Uterus (tissue), 3 donors: ENCODE measurements at regions not wholly inside any gene's neighbourhood (a gene's known extent, or its start where the extent isn't known, plus 50 kb on each side); places are given as distances from the start of the nearest gene placed in this dataset.

ENCODE experiments used
- DNase-seq, 2 donors: peaks; one replicate each; pipeline ENCODE4 v3.0.0-alpha.2; 2019 to 2020
- H3K27ac ChIP-seq, 2 donors: fragments of 200-600 bp; sonication (generic); 1 replicate in 1 of 2; 2 replicates in 1 of 2; pipeline ENCODE4 v1.5.1; 2016 to 2018
- H3K27me3 ChIP-seq, 2 donors: fragments of 200-600 bp; sonication (generic); one replicate each; pipeline ENCODE4 v1.5.1; 2018 to 2019; ENCODE audit warnings: control low read depth in 1 of 2
- H3K36me3 ChIP-seq, 2 donors: fragments of 200-600 bp; sonication (generic); one replicate each; pipeline ENCODE4 v1.5.1; 2019; ENCODE audit warnings: control low read depth in 1 of 2
- H3K4me1 ChIP-seq, 2 donors: fragments of 200-600 bp; sonication (generic); one replicate each; pipeline ENCODE4 v1.5.1; 2018 to 2019; ENCODE audit warnings: control low read depth in 1 of 2
- H3K4me3 ChIP-seq, 2 donors: fragments of 200-600 bp; sonication (generic); 1 replicate in 1 of 2; 2 replicates in 1 of 2; pipeline ENCODE4 v1.5.1; 2018 to 2019; ENCODE audit warnings: mild to moderate bottlenecking in 1 of 2
- H3K9me3 ChIP-seq, 2 donors: fragments of 200-600 bp; sonication (generic); one replicate each; pipeline ENCODE4 v1.5.1; 2019; ENCODE audit warnings: control low read depth in 1 of 2
- CTCF ChIP-seq, 4 experiments: fragments of 200-600 bp in 2 of 4; fragments of 450-650 bp in 2 of 4; sonication (generic) in 2 of 4; IDR thresholded peaks; one replicate each; pipeline ENCODE4 v1.5.1; 2016 to 2019; ENCODE audit warnings: antibody characterized with exemption in 4 of 4, mild to moderate bottlenecking in 2 of 4, moderate library complexity in 1 of 4
- POLR2A ChIP-seq, 2 donors: fragments of 450-650 bp; IDR thresholded peaks; one replicate each; pipeline ENCODE4 v1.6.1; 2016; ENCODE audit warnings: antibody characterized with exemption in 2 of 2, mild to moderate bottlenecking in 1 of 2, moderate library complexity in 1 of 2
- intact Hi-C: fragments of 100-400 bp; cut with DNase I; formaldehyde crosslinking; loops from one replicate; pipeline ENCODE4 v1.15.1; 2023; ENCODE audit warnings: low total_unique reads
- donor health status: DM: yes; HTN: yes; CAD: no.

- intact Hi-C loops = no loop called here
- Histone ChIP-seq H3K27ac (no peak overlapping the region), H3K4me3 (no peak overlapping the region), H3K9me3 (no peaks in the 10 kb centered on the region), H3K4me1 (no peaks in the 10 kb centered on the region), H3K27me3 (no peaks in the 10 kb centered on the region), H3K36me3 (no peaks in the 10 kb centered on the region)
- DNase-seq = no peak
- TF ChIP-seq POLR2A (IDR thresholded peaks at IDR 0.05) = no peak
- TF ChIP-seq CTCF (IDR thresholded peaks at IDR 0.05) = no peak
These were observed 121.8 kb upstream of the DNAJC10 start for GRCh38 chr2:182594286-182594685.

- Histone ChIP-seq H3K4me3 (no peak overlapping the region), H3K36me3 (no peaks in the 10 kb centered on the region), H3K4me1 (no peaks in the 10 kb centered on the region), H3K27me3 (no peaks in the 10 kb centered on the region), H3K27ac (no peak overlapping the region), H3K9me3 (no peaks in the 10 kb centered on the region)
- no peak for DNase-seq
- intact Hi-C loops = no loop called here
- no peak for TF ChIP-seq POLR2A (IDR thresholded peaks at IDR 0.05)
- no peak for TF ChIP-seq CTCF (IDR thresholded peaks at IDR 0.05)
These were observed 120.4 kb upstream of the DNAJC10 start for GRCh38 chr2:182595650-182596049.

GRCh38 chr2:182597570-182598295, 118.3 kb upstream of the DNAJC10 start:
- intact Hi-C loops = no loop called here
- no peaks in the 10 kb centered on the region for H3K4me1 ChIP-seq
- H3K27me3 ChIP-seq = no peaks in the 10 kb centered on the region
- no peak overlapping the region for H3K27ac ChIP-seq
- H3K9me3 ChIP-seq = no peaks in the 10 kb centered on the region
- H3K36me3 ChIP-seq = no peaks in the 10 kb centered on the region
- TF ChIP-seq POLR2A (IDR thresholded peaks at IDR 0.05) = no peak
- H3K4me3 ChIP-seq = no peak overlapping the region
- no peak for DNase-seq

- TF ChIP-seq POLR2A (IDR thresholded peaks at IDR 0.05) = no peak
- TF ChIP-seq CTCF (IDR thresholded peaks at IDR 0.05) = no peak
- Histone ChIP-seq H3K27me3 (no peaks in the 10 kb centered on the region), H3K27ac (no peak overlapping the region), H3K4me1 (no peaks in the 10 kb centered on the region), H3K4me3 (no peak overlapping the region), H3K9me3 (no peaks in the 10 kb centered on the region), H3K36me3 (no peaks in the 10 kb centered on the region)
- DNase-seq = no peak
- intact Hi-C loops = no loop called here
These were observed 117.4 kb upstream of the DNAJC10 start for GRCh38 chr2:182598626-182599025.

- no peak overlapping the region for H3K27ac ChIP-seq
- H3K4me1 ChIP-seq = no peaks in the 10 kb centered on the region
- no peaks in the 10 kb centered on the region for H3K9me3 ChIP-seq
- H3K36me3 ChIP-seq = no peaks in the 10 kb centered on the region
- TF ChIP-seq CTCF (IDR thresholded peaks at IDR 0.05) = no peak
- TF ChIP-seq POLR2A (IDR thresholded peaks at IDR 0.05) = no peak
- intact Hi-C loops = no loop called here
- no peaks in the 10 kb centered on the region for H3K27me3 ChIP-seq
- no peak for DNase-seq
- H3K4me3 ChIP-seq = no peak overlapping the region
These were observed 110.9 kb upstream of the DNAJC10 start for GRCh38 chr2:182605166-182605565.
